H1 (cell line): ENCODE measurements at regions not wholly inside any gene's neighbourhood (a gene's known extent, or its start where the extent isn't known, plus 50 kb on each side); places are given as distances from the start of the nearest gene placed in this dataset.

Experiments used
- CTCF ChIA-PET: fragments of 300-600 bp; sonication (Branson Sonifier 250); formaldehyde crosslinking; loops from one replicate; lab custom pipeline; 2021; ENCODE audit not compliant: partially characterized antibody; lab: Charles Lee
- POLR2A ChIA-PET: fragments of 300-600 bp; sonication (Branson Sonifier 250); formaldehyde crosslinking; loops from one replicate; lab custom pipeline; 2021; ENCODE audit warnings: inconsistent platforms; ENCODE audit not compliant: partially characterized antibody; lab: Charles Lee
- DNase-seq, 2 experiments: peaks; one replicate each; pipeline versions ENCODE4 v3.0.0 to v3.0.0-alpha.2; 2010 to 2022; ENCODE audit warnings: low spot score in 2 of 2, low read depth in 1 of 2, mixed read lengths in 1 of 2
- FAIRE-seq: peaks from 2 replicates; lab custom pipeline; 2011; peaks lifted over from hg19 to GRCh38; lab: Jason Lieb, UNC
- H2AFZ ChIP-seq: 2 replicates; pipeline ENCODE4 v1.8.1; 2012; ENCODE audit warnings: low read length, inconsistent platforms
- H2AK5ac ChIP-seq: 2 replicates; pipeline ENCODE4 v1.6.1; 2013; ENCODE audit warnings: low read depth, low read length
- H2BK120ac ChIP-seq: replicated peaks from 2 replicates; pipeline ENCODE3; 2013; ENCODE audit warnings: low read depth, low read length, inconsistent platforms
- H2BK12ac ChIP-seq: 2 replicates; pipeline ENCODE4 v1.6.1; 2013; ENCODE audit warnings: low read depth, low read length
- H2BK15ac ChIP-seq: 2 replicates; pipeline ENCODE4 v1.6.1; 2013; ENCODE audit warnings: low read length
- H2BK20ac ChIP-seq: 2 replicates; pipeline ENCODE4 v1.6.1; 2013; ENCODE audit warnings: low read length
- H2BK5ac ChIP-seq: 2 replicates; pipeline ENCODE4 v1.6.1; 2013; ENCODE audit warnings: low read depth, low read length
- H3K14ac ChIP-seq: 2 replicates; pipeline ENCODE4 v1.6.1; 2013; ENCODE audit warnings: inconsistent platforms; ENCODE audit not compliant: insufficient read length
- H3K18ac ChIP-seq: 2 replicates; pipeline ENCODE4 v1.6.1; 2013; ENCODE audit warnings: low read length; ENCODE audit errors: extremely low read depth
- H3K23ac ChIP-seq: 2 replicates; pipeline ENCODE4 v1.6.1; 2013; ENCODE audit warnings: inconsistent platforms; ENCODE audit not compliant: insufficient read length
- H3K23me2 ChIP-seq: 2 replicates; pipeline ENCODE4 v1.6.1; 2013; ENCODE audit warnings: low read depth, low read length
- H3K27ac ChIP-seq: 2 replicates; pipeline ENCODE4 v1.6.1; 2011; ENCODE audit warnings: low read depth, low read length, inconsistent platforms
- H3K27me3 ChIP-seq, 4 experiments: replicated peaks in 1 of 4; 1 replicate in 1 of 4; 2 replicates in 3 of 4; pipeline versions ENCODE4 v1.6.1 to v1.8.1; 2011 to 2013; ENCODE audit warnings: low read length in 3 of 4, mild to moderate bottlenecking in 3 of 4, inconsistent platforms in 2 of 4, mixed read lengths in 2 of 4, moderate library complexity in 1 of 4; ENCODE audit not compliant: control insufficient read depth in 3 of 4, insufficient read depth in 3 of 4; ENCODE audit errors: extremely low read depth in 1 of 4
- H3K36me3 ChIP-seq, 4 experiments: 2 replicates each; pipeline versions ENCODE4 v1.6.1 to v1.8.1; 2011 to 2013; ENCODE audit warnings: mild to moderate bottlenecking in 4 of 4, low read length in 3 of 4, moderate library complexity in 2 of 4, control low read depth in 1 of 4, inconsistent platforms in 1 of 4; ENCODE audit not compliant: insufficient read depth in 4 of 4, control insufficient read depth in 2 of 4
- H3K4ac ChIP-seq: replicated peaks from 2 replicates; pipeline ENCODE3; 2013; ENCODE audit warnings: low read length, low read depth, mixed read lengths, inconsistent platforms; ENCODE audit not compliant: insufficient read length
- H3K4me1 ChIP-seq, 4 experiments: replicated peaks in 1 of 4; 1 replicate in 1 of 4; 2 replicates in 3 of 4; pipeline versions ENCODE4 v1.6.1 to v1.8.1; 2011 to 2013; ENCODE audit warnings: low read length in 3 of 4, inconsistent platforms in 2 of 4, mixed read lengths in 1 of 4; ENCODE audit not compliant: insufficient read depth in 4 of 4, control insufficient read depth in 3 of 4
- H3K4me2 ChIP-seq, 2 experiments: 2 replicates each; pipeline versions ENCODE4 v1.6.1 to v1.8.1; 2011 to 2013; ENCODE audit warnings: low read depth in 2 of 2, low read length in 2 of 2, control low read depth in 1 of 2, inconsistent platforms in 1 of 2, mild to moderate bottlenecking in 1 of 2; ENCODE audit not compliant: insufficient read depth in 1 of 2
- H3K4me3 ChIP-seq, 4 experiments: fragments of 200-600, 300-600 bp in 1 of 4; sonication (generic), shearing (Covaris generic), sonication (Bioruptor Twin) in 1 of 4; 2 replicates each; pipeline versions ENCODE4 v1.5.1 to v1.8.1; 2011 to 2016; ENCODE audit warnings: low read length in 4 of 4, low read depth in 3 of 4, control low read depth in 2 of 4, inconsistent platforms in 2 of 4, mild to moderate bottlenecking in 2 of 4, mixed read lengths in 1 of 4, moderate library complexity in 1 of 4; ENCODE audit not compliant: insufficient read depth in 2 of 4; ENCODE audit errors: extremely low read depth in 1 of 4
- H3K56ac ChIP-seq: replicated peaks from 2 replicates; pipeline ENCODE3; 2013; ENCODE audit warnings: low read depth, mild to moderate bottlenecking, mixed read lengths, low read length, inconsistent platforms; ENCODE audit not compliant: insufficient read length
- H3K79me1 ChIP-seq: 2 replicates; pipeline ENCODE4 v1.6.1; 2013; ENCODE audit warnings: low read depth, low read length, control low read depth
- H3K79me2 ChIP-seq, 2 experiments: 2 replicates each; pipeline versions ENCODE4 v1.6.1 to v1.8.1; 2012 to 2013; ENCODE audit warnings: low read length in 2 of 2, mild to moderate bottlenecking in 2 of 2, inconsistent platforms in 1 of 2; ENCODE audit not compliant: insufficient read depth in 2 of 2, control insufficient read depth in 1 of 2
- H3K9ac ChIP-seq, 4 experiments: replicated peaks in 1 of 4; 1 replicate in 1 of 4; 2 replicates in 3 of 4; pipeline versions ENCODE4 v1.6.1 to v1.8.1; 2011 to 2013; ENCODE audit warnings: low read depth in 3 of 4, low read length in 3 of 4, control low read depth in 2 of 4, mild to moderate bottlenecking in 2 of 4, moderate library complexity in 2 of 4, inconsistent platforms in 1 of 4; ENCODE audit errors: extremely low read depth in 1 of 4
- H3K9me3 ChIP-seq, 2 experiments: 2 replicates each; pipeline versions ENCODE4 v1.6.1 to v1.8.1; 2012 to 2013; ENCODE audit warnings: mild to moderate bottlenecking in 2 of 2, moderate library complexity in 2 of 2, control low read depth in 1 of 2, inconsistent platforms in 1 of 2, low read depth in 1 of 2, low read length in 1 of 2, mixed read lengths in 1 of 2; ENCODE audit not compliant: insufficient read depth in 2 of 2
- H4K20me1 ChIP-seq, 2 experiments: replicated peaks in 1 of 2; 2 replicates each; pipeline versions ENCODE3 to v1.8.1; 2011 to 2013; ENCODE audit warnings: inconsistent platforms in 2 of 2, low read length in 2 of 2, mild to moderate bottlenecking in 1 of 2; ENCODE audit not compliant: insufficient read depth in 2 of 2, control insufficient read depth in 1 of 2
- H4K5ac ChIP-seq: 2 replicates; pipeline ENCODE4 v1.6.1; 2013; ENCODE audit warnings: low read length, low read depth, mixed read lengths, inconsistent platforms; ENCODE audit not compliant: insufficient read length
- H4K8ac ChIP-seq: 2 replicates; pipeline ENCODE4 v1.8.0; 2013; ENCODE audit warnings: mild to moderate bottlenecking, moderate library complexity, low read length, inconsistent platforms; ENCODE audit not compliant: insufficient read depth; ENCODE audit errors: extremely low read depth
- H4K91ac ChIP-seq: replicated peaks from 2 replicates; pipeline ENCODE3; 2013; ENCODE audit warnings: low read length, mixed read lengths, inconsistent platforms; ENCODE audit not compliant: insufficient read length
- CBX8 ChIP-seq: fragments of 300-800, 300-1000 bp; sonication (generic); IDR thresholded peaks from 2 replicates; pipeline ENCODE4 v1.7.1; 2016; ENCODE audit warnings: low read depth, low read length, borderline replicate concordance
- CHD1 ChIP-seq: IDR thresholded peaks from 2 replicates; pipeline ENCODE4 v1.6.1; 2012; ENCODE audit warnings: low read depth, low read length, improper control_type of control experiment
- JUND ChIP-seq: IDR thresholded peaks from 2 replicates; pipeline ENCODE4 v1.6.1; 2011; ENCODE audit warnings: mild to moderate bottlenecking, improper control_type of control experiment, low read length
- KDM5A ChIP-seq: fragments of 200-600 bp; IDR thresholded peaks from 2 replicates; pipeline ENCODE4 v1.7.1; 2012; ENCODE audit warnings: mild to moderate bottlenecking, low read length, inconsistent platforms, mixed read lengths
- RXRA ChIP-seq: IDR thresholded peaks from 2 replicates; pipeline ENCODE4 v1.6.1; 2011; ENCODE audit warnings: low read depth, mild to moderate bottlenecking, low read length, moderate library complexity; ENCODE audit not compliant: insufficient read depth
- YY1 ChIP-seq: IDR thresholded peaks from 2 replicates; pipeline ENCODE4 v1.6.1; 2011; ENCODE audit warnings: low read depth, mild to moderate bottlenecking, low read length
- whole genome bisulfite sequencing, 2 experiments: shearing (Covaris generic) in 1 of 2; methylation state at CpG; one replicate each; pipeline versions ENCODE4 v1.1.6 to v1.1.7; 2013 to 2015; ENCODE audit warnings: low lambda C conversion rate in 2 of 2, mixed read lengths in 2 of 2, inconsistent platforms in 1 of 2, low coverage in 1 of 2, missing lambda C conversion rate in 1 of 2; ENCODE audit not compliant: insufficient replicate concordance in 2 of 2, insufficient coverage in 1 of 2, insufficient read length in 1 of 2; ENCODE audit errors: extremely low coverage in 1 of 2, missing lambda C conversion rate in 1 of 2; 5-methylcytosine and 5-hydroxymethylcytosine counted together

DNA sequence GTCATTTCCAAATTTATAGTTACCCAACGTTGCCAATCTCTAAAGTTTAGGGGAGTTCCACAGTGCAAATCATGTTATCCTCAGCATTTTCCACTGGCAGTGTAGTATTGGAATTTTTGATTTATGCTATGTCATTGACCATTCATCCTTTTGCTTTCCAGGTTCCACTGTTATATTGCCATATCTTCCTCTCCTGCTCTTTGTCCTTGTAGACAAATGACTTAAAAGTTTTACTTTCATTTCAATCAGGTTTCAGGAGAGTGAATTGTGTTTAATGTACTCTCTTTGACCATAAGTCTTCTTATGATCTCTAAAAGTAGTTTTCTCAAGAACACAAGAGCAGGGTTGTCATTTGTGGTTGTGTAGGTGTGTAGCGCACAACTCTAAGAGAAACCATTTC is 274.6 kb downstream of the COG6 start:
- no peak overlapping the region for H3K9ac ChIP-seq
- CTCF ChIA-PET: interaction anchor here (1.6 kb wide), 1 partner anchor 13 kb away, joined by 3 read pairs; no protein-coding TSS in a partner anchor
- no peak for FAIRE-seq

More for the DNA sequence above, 274.6 kb downstream of the COG6 start:
- TF ChIP-seq KDM5A: no peak
- TF ChIP-seq YY1: no peak
- no peak for TF ChIP-seq CHD1
- TF ChIP-seq JUND: no peak
- no peak for TF ChIP-seq RXRA
- TF ChIP-seq CBX8: no peak
- H2BK12ac ChIP-seq: no peak overlapping the region
- H3K23ac ChIP-seq: no peak overlapping the region
- no peak overlapping the region for H3K27ac ChIP-seq
- 96% methylated on average over 2 of the region's 2 CpGs; no CpG with 5 or more reads in 1 of the 2 experiments for WGBS, 2 experiments
- no peak overlapping the region for H3K4me3 ChIP-seq
- H3K79me1 ChIP-seq: no peaks in the 10 kb centered on the region
- H3K4ac ChIP-seq: no peak overlapping the region
- H4K91ac ChIP-seq: no peak overlapping the region
- no peak overlapping the region for H2BK120ac ChIP-seq
- H2BK15ac ChIP-seq: no peak overlapping the region
- no peak overlapping the region for H3K14ac ChIP-seq
- H3K18ac ChIP-seq: no peak overlapping the region
- no peaks in the 10 kb centered on the region for H3K36me3 ChIP-seq
- H2AK5ac ChIP-seq: no peak overlapping the region
- H3K79me2 ChIP-seq: no peaks in the 10 kb centered on the region
- no peak overlapping the region for H4K8ac ChIP-seq
- no peaks in the 10 kb centered on the region for H3K23me2 ChIP-seq
- no peak for DNase-seq
- no peak overlapping the region for H2AFZ ChIP-seq
- no peak overlapping the region for H2BK20ac ChIP-seq
- H2BK5ac ChIP-seq: no peak overlapping the region
- H3K9me3 ChIP-seq: no peaks in the 10 kb centered on the region; a peak in 2 of 4 replicates
- H3K27me3 ChIP-seq: no peaks in the 10 kb centered on the region
- peaks cover 0 to 3% (median 0%) of the 10 kb centered on the region in 4 experiments; a peak in 2 of 7 replicates for H3K4me1 ChIP-seq
- no peaks in the 10 kb centered on the region for H4K20me1 ChIP-seq
- no peak overlapping the region for H4K5ac ChIP-seq
- H3K56ac ChIP-seq: no peak overlapping the region
- POLR2A ChIA-PET: no interaction called here
- no peak overlapping the region for H3K4me2 ChIP-seq
